ENCODE measurements at regions not wholly inside any gene's neighbourhood (a gene's known extent, or its start where the extent isn't known, plus 50 kb on each side); places are given as distances from the start of the nearest gene placed in this dataset.
"Not testable (repeated sequence)": the region's sequence is repeated elsewhere in the genome, so short reads cannot be mapped to it uniquely, and the experiment has no call there.

GRCh38 chr10:2326411-2326810 lies 589.1 kb upstream of the ADARB2 start:
- no peak overlapping the region for H3K4me3 ChIP-seq (ENCODE audit: insufficient read depth, low read depth, low read length)
- H3K27ac ChIP-seq (ENCODE audit: insufficient read depth, low read depth, low read length, poor library complexity, severe bottlenecking) = no peak overlapping the region
- no peaks in the 10 kb centered on the region for H3K36me3 ChIP-seq (ENCODE audit: control insufficient read depth, insufficient read depth, low read length)
- no peaks in the 10 kb centered on the region for H3K4me1 ChIP-seq (ENCODE audit: control insufficient read depth, insufficient read depth, low read length)
- no peaks in the 10 kb centered on the region for H3K27me3 ChIP-seq (ENCODE audit: control insufficient read depth, insufficient read depth, low read length, poor library complexity, severe bottlenecking)
- WGBS, 2 experiments = 82 to 83% methylated on average over 5 to 6 of the region's 6 CpGs
- no peaks in the 10 kb centered on the region for H3K9me3 ChIP-seq (ENCODE audit: control insufficient read depth, low read length)

- not testable (repeated sequence) for H3K9me3 ChIP-seq (ENCODE audit: control insufficient read depth, low read length); H3K27me3 ChIP-seq (ENCODE audit: control insufficient read depth, insufficient read depth, low read length, poor library complexity, severe bottlenecking); H3K4me1 ChIP-seq (ENCODE audit: control insufficient read depth, insufficient read depth, low read length); H3K4me3 ChIP-seq (ENCODE audit: insufficient read depth, low read depth, low read length); H3K27ac ChIP-seq (ENCODE audit: insufficient read depth, low read depth, low read length, poor library complexity, severe bottlenecking); H3K36me3 ChIP-seq (ENCODE audit: control insufficient read depth, insufficient read depth, low read length)
- 96 to 97% methylated on average over 32 of the region's 32 CpGs for WGBS, 2 experiments
Observed at GRCh38 chr10:2315045-2315485, 577.7 kb upstream of the ADARB2 start.

GRCh38 chr10:2306081-2306480 lies 568.8 kb upstream of the ADARB2 start:
- 97 to 100% methylated on average over 1 of the region's 1 CpG for WGBS, 2 experiments
- H3K9me3 ChIP-seq (ENCODE audit: control insufficient read depth, low read length) = no peaks in the 10 kb centered on the region
- no peaks in the 10 kb centered on the region for H3K36me3 ChIP-seq (ENCODE audit: control insufficient read depth, insufficient read depth, low read length)
- H3K4me1 ChIP-seq (ENCODE audit: control insufficient read depth, insufficient read depth, low read length) = no peaks in the 10 kb centered on the region
- no peak overlapping the region for H3K4me3 ChIP-seq (ENCODE audit: insufficient read depth, low read depth, low read length)
- no peak overlapping the region for H3K27ac ChIP-seq (ENCODE audit: insufficient read depth, low read depth, low read length, poor library complexity, severe bottlenecking)
- no peaks in the 10 kb centered on the region for H3K27me3 ChIP-seq (ENCODE audit: control insufficient read depth, insufficient read depth, low read length, poor library complexity, severe bottlenecking)

GRCh38 chr10:2303169-2303568 lies 565.8 kb upstream of the ADARB2 start:
- no peak overlapping the region for H3K4me3 ChIP-seq (ENCODE audit: insufficient read depth, low read depth, low read length)
- H3K4me1 ChIP-seq (ENCODE audit: control insufficient read depth, insufficient read depth, low read length) = no peaks in the 10 kb centered on the region
- no peaks in the 10 kb centered on the region for H3K27me3 ChIP-seq (ENCODE audit: control insufficient read depth, insufficient read depth, low read length, poor library complexity, severe bottlenecking)
- 65 to 74% methylated on average over 2 of the region's 2 CpGs for WGBS, 2 experiments
- H3K36me3 ChIP-seq (ENCODE audit: control insufficient read depth, insufficient read depth, low read length) = no peaks in the 10 kb centered on the region
- H3K27ac ChIP-seq (ENCODE audit: insufficient read depth, low read depth, low read length, poor library complexity, severe bottlenecking) = no peak overlapping the region
- H3K9me3 ChIP-seq (ENCODE audit: control insufficient read depth, low read length) = no peaks in the 10 kb centered on the region

GRCh38 chr10:2301227-2301626 lies 563.9 kb upstream of the ADARB2 start:
- 95 to 96% methylated on average over 8 of the region's 8 CpGs for WGBS, 2 experiments
- no peak overlapping the region for H3K27ac ChIP-seq (ENCODE audit: insufficient read depth, low read depth, low read length, poor library complexity, severe bottlenecking)
- no peaks in the 10 kb centered on the region for H3K9me3 ChIP-seq (ENCODE audit: control insufficient read depth, low read length)
- H3K4me1 ChIP-seq (ENCODE audit: control insufficient read depth, insufficient read depth, low read length) = no peaks in the 10 kb centered on the region
- no peak overlapping the region for H3K4me3 ChIP-seq (ENCODE audit: insufficient read depth, low read depth, low read length)
- H3K27me3 ChIP-seq (ENCODE audit: control insufficient read depth, insufficient read depth, low read length, poor library complexity, severe bottlenecking) = no peaks in the 10 kb centered on the region
- H3K36me3 ChIP-seq (ENCODE audit: control insufficient read depth, insufficient read depth, low read length) = no peaks in the 10 kb centered on the region

- Histone ChIP-seq H3K36me3 (ENCODE audit: control insufficient read depth, insufficient read depth, low read length) (no peaks in the 10 kb centered on the region), H3K9me3 (ENCODE audit: control insufficient read depth, low read length) (no peaks in the 10 kb centered on the region), H3K4me1 (ENCODE audit: control insufficient read depth, insufficient read depth, low read length) (no peaks in the 10 kb centered on the region), H3K4me3 (ENCODE audit: insufficient read depth, low read depth, low read length) (no peak overlapping the region), H3K27ac (ENCODE audit: insufficient read depth, low read depth, low read length, poor library complexity, severe bottlenecking) (no peak overlapping the region), H3K27me3 (ENCODE audit: control insufficient read depth, insufficient read depth, low read length, poor library complexity, severe bottlenecking) (no peaks in the 10 kb centered on the region)
- WGBS, 2 experiments = no CpG with 5 or more reads among the region's 3 CpGs
Observed at GRCh38 chr10:2300231-2300630, 562.9 kb upstream of the ADARB2 start.

- Histone ChIP-seq H3K9me3 (ENCODE audit: control insufficient read depth, low read length) (no peaks in the 10 kb centered on the region), H3K36me3 (ENCODE audit: control insufficient read depth, insufficient read depth, low read length) (no peaks in the 10 kb centered on the region), H3K4me3 (ENCODE audit: insufficient read depth, low read depth, low read length) (no peak overlapping the region), H3K27ac (ENCODE audit: insufficient read depth, low read depth, low read length, poor library complexity, severe bottlenecking) (no peak overlapping the region), H3K4me1 (ENCODE audit: control insufficient read depth, insufficient read depth, low read length) (no peaks in the 10 kb centered on the region), H3K27me3 (ENCODE audit: control insufficient read depth, insufficient read depth, low read length, poor library complexity, severe bottlenecking) (no peaks in the 10 kb centered on the region)
- WGBS, 2 experiments = 91 to 92% methylated on average over 5 to 6 of the region's 6 CpGs
Observed at GRCh38 chr10:2296179-2296891, 559.0 kb upstream of the ADARB2 start.

GRCh38 chr10:2294739-2295138 lies 557.4 kb upstream of the ADARB2 start:
- Histone ChIP-seq H3K27me3 (ENCODE audit: control insufficient read depth, insufficient read depth, low read length, poor library complexity, severe bottlenecking) (no peaks in the 10 kb centered on the region), H3K9me3 (ENCODE audit: control insufficient read depth, low read length) (no peaks in the 10 kb centered on the region), H3K36me3 (ENCODE audit: control insufficient read depth, insufficient read depth, low read length) (no peaks in the 10 kb centered on the region), H3K27ac (ENCODE audit: insufficient read depth, low read depth, low read length, poor library complexity, severe bottlenecking) (no peak overlapping the region), H3K4me3 (ENCODE audit: insufficient read depth, low read depth, low read length) (no peak overlapping the region), H3K4me1 (ENCODE audit: control insufficient read depth, insufficient read depth, low read length) (no peaks in the 10 kb centered on the region)
- WGBS, 2 experiments = 74 to 75% methylated on average over 8 of the region's 8 CpGs

- no peaks in the 10 kb centered on the region for H3K9me3 ChIP-seq (ENCODE audit: control insufficient read depth, low read length)
- H3K4me1 ChIP-seq (ENCODE audit: control insufficient read depth, insufficient read depth, low read length) = peaks cover 5% of the 10 kb centered on the region
- 82 to 84% methylated on average over 12 of the region's 12 CpGs for WGBS, 2 experiments
- no peak overlapping the region for H3K4me3 ChIP-seq (ENCODE audit: insufficient read depth, low read depth, low read length)
- no peak overlapping the region for H3K27ac ChIP-seq (ENCODE audit: insufficient read depth, low read depth, low read length, poor library complexity, severe bottlenecking)
- H3K36me3 ChIP-seq (ENCODE audit: control insufficient read depth, insufficient read depth, low read length) = no peaks in the 10 kb centered on the region
- H3K27me3 ChIP-seq (ENCODE audit: control insufficient read depth, insufficient read depth, low read length, poor library complexity, severe bottlenecking) = no peaks in the 10 kb centered on the region
Observed at GRCh38 chr10:2284071-2284470, 546.7 kb upstream of the ADARB2 start.

- Histone ChIP-seq H3K27me3 (ENCODE audit: control insufficient read depth, insufficient read depth, low read length, poor library complexity, severe bottlenecking) (no peaks in the 10 kb centered on the region), H3K4me1 (ENCODE audit: control insufficient read depth, insufficient read depth, low read length) (peaks cover 10% of the 10 kb centered on the region), H3K9me3 (ENCODE audit: control insufficient read depth, low read length) (no peaks in the 10 kb centered on the region), H3K36me3 (ENCODE audit: control insufficient read depth, insufficient read depth, low read length) (no peaks in the 10 kb centered on the region), H3K27ac (ENCODE audit: insufficient read depth, low read depth, low read length, poor library complexity, severe bottlenecking) (no peak overlapping the region), H3K4me3 (ENCODE audit: insufficient read depth, low read depth, low read length) (no peak overlapping the region)
- 78 to 83% methylated on average over 5 of the region's 7 CpGs for WGBS, 2 experiments
Observed at GRCh38 chr10:2282202-2282601, 544.9 kb upstream of the ADARB2 start.

All from ectodermal cell (in vitro differentiated cells).